SU-DHL-6 (cell line): ENCODE measurements at regions not wholly inside any gene's neighbourhood (a gene's known extent, or its start where the extent isn't known, plus 50 kb on each side); places are given as distances from the start of the nearest gene placed in this dataset.

Experiments used
- CTCF ChIP-seq: fragments of 200-600 bp; sonication (generic); IDR thresholded peaks from one replicate; pipeline ENCODE4 v1.5.1; 2017; ENCODE audit warnings: antibody characterized with exemption, mild to moderate bottlenecking, low read length, moderate library complexity; ENCODE audit not compliant: insufficient read depth, poor library complexity, severe bottlenecking
- EZH2phosphoT487 ChIP-seq: fragments of 200-600 bp; sonication (generic), shearing (Covaris generic); conservative IDR thresholded peaks from 2 replicates; pipeline ENCODE4 v1.6.1; 2018; ENCODE audit warnings: mild to moderate bottlenecking, antibody characterized with exemption, low read length, moderate library complexity, mixed read lengths

DNA sequence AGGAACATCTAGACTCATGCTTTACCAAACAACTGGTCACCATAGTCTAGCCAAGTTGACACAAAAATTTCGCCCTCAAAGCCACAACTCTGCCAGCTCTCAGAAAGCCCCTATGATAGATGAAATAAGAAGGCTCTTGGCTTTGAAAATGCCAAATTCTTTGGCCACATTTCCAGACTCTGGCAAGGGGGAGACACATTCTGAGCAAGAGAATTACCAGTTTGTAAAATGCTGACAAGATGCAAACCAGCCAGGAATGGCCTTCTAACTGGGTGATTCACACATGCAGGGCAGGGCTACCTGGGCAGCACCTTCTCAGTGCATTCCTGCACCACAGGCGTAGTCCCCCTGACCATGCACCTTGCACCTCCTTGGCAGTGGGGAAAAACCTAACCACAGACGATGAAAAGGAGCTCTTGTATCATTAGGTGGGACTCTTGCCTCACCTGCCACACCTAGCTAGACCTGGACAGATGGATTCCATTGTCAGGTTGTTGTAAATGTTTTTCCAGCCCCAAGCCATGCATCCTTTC lies 77.4 kb upstream of the CPEB2 start:
- TF ChIP-seq CTCF (no peak), EZH2phosphoT487 (no peak)
